PC-9 (cell line): ENCODE measurements at regions not wholly inside any gene's neighbourhood (a gene's known extent, or its start where the extent isn't known, plus 50 kb on each side); places are given as distances from the start of the nearest gene placed in this dataset.

Experiments used
- BruUV-seq: library from RNA; stranded (reverse); fragments of 400-500 nt; replicated peaks from 2 replicates; lab custom pipeline; 2021; lab: Mats Ljungman, UMichigan
- CTCF ChIA-PET: fragments of 300-600 bp; sonication (Branson Sonifier 250); formaldehyde crosslinking; loops from one replicate; lab custom pipeline; 2022; ENCODE audit warnings: antibody characterized with exemption; lab: Charles Lee
- POLR2A ChIA-PET: fragments of 300-600 bp; sonication (Branson Sonifier 250); formaldehyde crosslinking; loops from one replicate; lab custom pipeline; 2022; ENCODE audit warnings: antibody characterized with exemption; ENCODE audit not compliant: unreplicated experiment; lab: Charles Lee
- DNase-seq, 2 experiments: peaks; one replicate each; pipeline versions ENCODE4 v3.0.0 to v3.0.0-alpha.2; 2015 to 2022; ENCODE audit warnings: mixed read lengths in 1 of 2
- H2AFZ ChIP-seq: fragments of 200-600 bp; sonication (generic); 2 replicates; pipeline ENCODE4 v1.8.1; 2017; ENCODE audit warnings: antibody characterized with exemption
- H3F3A ChIP-seq: fragments of 200-600 bp; sonication (generic); 2 replicates; pipeline ENCODE4 v1.8.1; 2017; ENCODE audit warnings: antibody characterized with exemption, mild to moderate bottlenecking, low read depth; ENCODE audit not compliant: insufficient read depth
- H3K27ac ChIP-seq: fragments of 200-600 bp; sonication (generic); 2 replicates; pipeline ENCODE4 v1.6.1; 2016; ENCODE audit warnings: mixed run types
- H3K27me3 ChIP-seq: fragments of 200-600 bp; sonication (generic); 2 replicates; pipeline ENCODE4 v1.6.1; 2016; ENCODE audit warnings: low read depth, mixed run types; ENCODE audit not compliant: insufficient read depth
- H3K36me3 ChIP-seq: fragments of 200-600 bp; sonication (generic); 2 replicates; pipeline ENCODE4 v1.6.1; 2016; ENCODE audit warnings: low read depth, mixed run types
- H3K4me1 ChIP-seq: fragments of 200-600 bp; sonication (generic); replicated peaks from 2 replicates; pipeline ENCODE4 v1.6.1; 2016; ENCODE audit warnings: mixed run types; ENCODE audit not compliant: insufficient read depth
- H3K4me2 ChIP-seq: fragments of 200-600 bp; sonication (generic); 2 replicates; pipeline ENCODE4 v1.6.1; 2017; ENCODE audit warnings: mixed run types
- H3K4me3 ChIP-seq: fragments of 200-600 bp; sonication (generic); 2 replicates; pipeline ENCODE4 v1.6.1; 2016; ENCODE audit warnings: mixed run types
- H3K79me2 ChIP-seq: fragments of 200-600 bp; sonication (generic); 2 replicates; pipeline ENCODE4 v1.6.1; 2017; ENCODE audit warnings: low read depth, mixed run types
- H3K9me2 ChIP-seq: fragments of 200-600 bp; sonication (generic); 2 replicates; pipeline ENCODE4 v1.8.1; 2017; ENCODE audit warnings: mild to moderate bottlenecking; ENCODE audit not compliant: insufficient read depth
- H3K9me3 ChIP-seq: fragments of 200-600 bp; sonication (generic); 2 replicates; pipeline ENCODE4 v1.8.1; 2016; ENCODE audit warnings: low read depth; ENCODE audit not compliant: insufficient read depth
- H4K20me1 ChIP-seq: fragments of 200-600 bp; sonication (generic); 2 replicates; pipeline ENCODE4 v1.8.1; 2017; ENCODE audit not compliant: insufficient read depth
- EZH2 ChIP-seq: fragments of 200-600 bp; sonication (generic); IDR thresholded peaks from 2 replicates; pipeline ENCODE4 v1.8.0; 2017; ENCODE audit warnings: antibody characterized with exemption, low read depth
- intact Hi-C: fragments of 100-400 bp; cut with micrococcal nuclease; formaldehyde crosslinking; loops from one replicate; pipeline ENCODE4 v1.10.0; 2022; ENCODE audit not compliant: unreplicated experiment
- TF ChIP-seq, protein P1 (sequence below): fragments of 200-600 bp; sonication (generic); conservative IDR thresholded peaks from 2 replicates; pipeline ENCODE4 v1.6.1; 2017; ENCODE audit warnings: mixed run types, antibody characterized with exemption, mild to moderate bottlenecking, moderate library complexity

DNA sequence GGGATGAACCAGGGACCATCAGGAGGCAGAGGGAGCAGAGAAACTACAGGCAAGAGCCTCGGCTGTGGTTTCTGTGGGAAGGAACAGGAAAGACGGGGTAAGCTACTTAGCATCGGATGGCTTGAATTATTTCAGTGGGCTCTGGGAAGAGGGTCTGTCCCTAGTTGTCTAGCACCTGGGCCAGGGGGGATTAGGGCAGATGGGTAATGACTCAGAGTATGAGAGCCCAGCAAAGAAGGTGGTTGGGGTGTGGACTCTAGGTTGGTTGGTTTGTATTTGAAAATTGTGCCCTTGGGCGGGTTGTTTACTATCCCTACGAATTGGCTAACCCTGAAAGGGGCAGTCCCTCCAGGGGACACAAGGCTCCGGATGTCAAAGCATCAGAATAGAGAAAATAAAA is 148.5 kb upstream of the TAB2 start:
- intact Hi-C loops: loop anchor here (2.0 to 5.0 kb wide), 2 partner anchors 66 to 87 kb away; no protein-coding TSS in a partner anchor
- Histone ChIP-seq H3K79me2 (no peaks in the 10 kb centered on the region), H3K9me3 (no peaks in the 10 kb centered on the region), H3K4me1 (peaks cover 34% of the 10 kb centered on the region), H2AFZ (peak overlapping the region; percentile 76; the same call in 1 of the 2 replicates), H3K9me2 (no peaks in the 10 kb centered on the region), H3K27ac (peak overlapping the region; percentile 78), H3K27me3 (no peaks in the 10 kb centered on the region), H3K36me3 (no peaks in the 10 kb centered on the region), H3K4me3 (no peak overlapping the region; the same call in 1 of the 2 replicates), H4K20me1 (no peaks in the 10 kb centered on the region), H3K4me2 (peak overlapping the region; percentile 67), H3F3A (peaks cover 30% of the 10 kb centered on the region)
- ChIA-PET POLR2A (no interaction called here), CTCF (no interaction called here)
- BruUV-seq: TSS peak; percentile 64
- peak; percentile 6 to 52 for DNase-seq
- TF ChIP-seq, protein P1, sequence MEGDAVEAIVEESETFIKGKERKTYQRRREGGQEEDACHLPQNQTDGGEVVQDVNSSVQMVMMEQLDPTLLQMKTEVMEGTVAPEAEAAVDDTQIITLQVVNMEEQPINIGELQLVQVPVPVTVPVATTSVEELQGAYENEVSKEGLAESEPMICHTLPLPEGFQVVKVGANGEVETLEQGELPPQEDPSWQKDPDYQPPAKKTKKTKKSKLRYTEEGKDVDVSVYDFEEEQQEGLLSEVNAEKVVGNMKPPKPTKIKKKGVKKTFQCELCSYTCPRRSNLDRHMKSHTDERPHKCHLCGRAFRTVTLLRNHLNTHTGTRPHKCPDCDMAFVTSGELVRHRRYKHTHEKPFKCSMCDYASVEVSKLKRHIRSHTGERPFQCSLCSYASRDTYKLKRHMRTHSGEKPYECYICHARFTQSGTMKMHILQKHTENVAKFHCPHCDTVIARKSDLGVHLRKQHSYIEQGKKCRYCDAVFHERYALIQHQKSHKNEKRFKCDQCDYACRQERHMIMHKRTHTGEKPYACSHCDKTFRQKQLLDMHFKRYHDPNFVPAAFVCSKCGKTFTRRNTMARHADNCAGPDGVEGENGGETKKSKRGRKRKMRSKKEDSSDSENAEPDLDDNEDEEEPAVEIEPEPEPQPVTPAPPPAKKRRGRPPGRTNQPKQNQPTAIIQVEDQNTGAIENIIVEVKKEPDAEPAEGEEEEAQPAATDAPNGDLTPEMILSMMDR: no peak

DNA sequence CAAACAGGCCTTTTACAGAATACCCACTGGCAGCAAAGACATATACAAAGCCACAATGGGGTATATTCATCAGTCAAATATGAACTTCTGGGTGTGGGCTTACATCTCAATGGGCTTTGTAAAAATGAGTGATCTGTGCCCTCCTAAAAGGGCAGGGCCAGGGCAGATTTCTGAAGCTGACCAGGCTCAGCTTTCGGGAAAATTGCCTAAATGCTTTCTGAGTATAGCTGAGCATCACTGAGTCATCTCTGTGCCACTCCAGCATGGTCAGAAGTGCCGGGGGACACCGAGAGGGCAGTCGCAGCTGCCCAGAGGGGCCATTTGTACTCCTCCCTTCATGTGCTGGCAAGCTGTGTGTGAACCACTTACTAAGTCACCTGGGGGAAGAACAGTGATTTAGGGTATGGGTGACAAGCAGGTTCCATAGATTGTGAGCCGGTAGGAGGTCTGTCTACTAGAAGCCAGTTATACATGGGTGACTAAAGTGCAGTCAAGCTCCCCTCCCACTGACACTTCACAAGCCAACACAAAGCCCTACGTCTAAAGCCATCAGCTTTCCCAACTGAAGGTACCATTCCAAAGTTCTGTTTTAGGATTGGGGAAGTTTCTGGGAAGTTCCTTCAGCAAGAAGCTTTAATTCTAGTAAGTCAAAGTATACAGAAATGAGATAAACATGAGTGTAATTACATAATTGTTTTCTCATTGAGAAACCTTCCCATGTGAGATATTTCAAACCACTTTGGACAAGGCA is 147.6 kb upstream of the TAB2 start:
- Histone ChIP-seq H3F3A (peaks cover 30% of the 10 kb centered on the region), H3K79me2 (no peaks in the 10 kb centered on the region), H2AFZ (peak overlapping the region; percentile 76), H3K27ac (peak overlapping the region; percentile 78), H4K20me1 (no peaks in the 10 kb centered on the region), H3K4me3 (no peak overlapping the region; the same call in 1 of the 2 replicates), H3K27me3 (no peaks in the 10 kb centered on the region), H3K4me2 (peak overlapping the region; percentile 67), H3K9me3 (no peaks in the 10 kb centered on the region), H3K9me2 (no peaks in the 10 kb centered on the region), H3K36me3 (no peaks in the 10 kb centered on the region), H3K4me1 (peaks cover 34% of the 10 kb centered on the region)
- peak; percentile 57 to 92 for DNase-seq
- no peak for TF ChIP-seq EZH2
- TF ChIP-seq, protein P1: no peak
- CTCF ChIA-PET: no interaction called here
- intact Hi-C loops: loop anchor here (2.0 to 5.0 kb wide), 3 partner anchors 47 to 88 kb away; no protein-coding TSS in a partner anchor
- no TSS peak for BruUV-seq
- POLR2A ChIA-PET: interaction anchor here (0.5 to 0.6 kb wide), 2 partner anchors 145 to 194 kb away, joined by 3 to 18 read pairs; no protein-coding TSS in a partner anchor

DNA sequence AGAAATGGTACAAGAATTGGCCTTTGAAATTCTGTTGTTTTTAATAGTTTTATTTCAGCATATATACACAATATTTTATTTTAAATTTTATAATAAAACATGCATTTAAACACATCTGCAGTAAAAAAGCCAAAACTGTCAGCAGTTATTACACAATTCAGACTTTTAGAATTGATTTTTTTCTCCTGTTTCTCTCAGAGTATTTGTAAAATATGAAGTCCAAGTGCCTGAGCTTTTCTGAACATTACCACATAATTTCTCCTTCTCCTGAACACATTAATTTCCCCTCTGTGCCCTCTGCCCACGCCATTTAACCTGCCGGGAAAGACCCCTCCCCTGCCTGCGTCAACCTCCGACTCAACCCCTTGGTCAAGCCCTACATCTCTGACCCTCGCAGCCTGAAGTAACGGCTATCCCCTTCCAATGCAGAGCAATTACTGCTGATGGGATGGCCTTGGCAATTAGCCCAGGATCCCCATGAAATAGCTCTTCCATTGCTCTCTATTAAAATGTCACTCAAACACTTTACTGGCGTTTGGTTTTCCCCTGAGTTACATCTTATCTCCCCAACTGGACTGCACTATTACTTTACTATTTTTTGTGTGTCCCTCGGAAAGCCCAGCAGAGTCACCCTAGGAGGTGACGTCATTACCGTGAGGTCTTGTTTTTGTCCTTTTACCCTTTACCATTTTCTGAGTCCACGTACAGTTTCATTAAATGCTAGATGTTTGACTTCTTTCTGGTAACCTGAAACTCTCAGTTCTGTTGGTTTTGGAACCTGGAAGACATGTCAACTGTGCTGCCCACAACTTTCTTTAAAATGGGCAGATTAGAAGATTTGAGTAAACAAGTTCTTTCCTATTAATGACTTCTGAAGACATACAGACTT is 146.7 kb upstream of the TAB2 start:
- H3K36me3 ChIP-seq: no peaks in the 10 kb centered on the region
- H3K9me3 ChIP-seq: no peaks in the 10 kb centered on the region
- no peak overlapping the region for H2AFZ ChIP-seq
- ChIA-PET CTCF (no interaction called here), POLR2A (no interaction called here)
- no peak overlapping the region for H3K4me3 ChIP-seq
- no peaks in the 10 kb centered on the region for H3K79me2 ChIP-seq
- H3K27me3 ChIP-seq: no peaks in the 10 kb centered on the region
- no peak for DNase-seq
- H3K4me1 ChIP-seq: peaks cover 34% of the 10 kb centered on the region
- no TSS peak for BruUV-seq
- no peaks in the 10 kb centered on the region for H3K9me2 ChIP-seq
- H3K27ac ChIP-seq: peak overlapping the region; percentile 78
- H3F3A ChIP-seq: peaks cover 30% of the 10 kb centered on the region
- peak overlapping the region; percentile 67 for H3K4me2 ChIP-seq
- H4K20me1 ChIP-seq: no peaks in the 10 kb centered on the region
- intact Hi-C loops: loop anchor here (5.0 kb wide), 1 partner anchor 46 kb away; no protein-coding TSS in a partner anchor
- no peak for TF ChIP-seq EZH2
- TF ChIP-seq, protein P1: no peak
